GM12891 (cell line): ENCODE measurements at regions not wholly inside any gene's neighbourhood (a gene's known extent, or its start where the extent isn't known, plus 50 kb on each side); places are given as distances from the start of the nearest gene placed in this dataset.

Experiments
- POLR2A ChIP-seq: IDR thresholded peaks from 2 replicates; pipeline ENCODE4 v1.6.1; 2011; ENCODE audit warnings: low read depth, low read length, control low read depth
- POLR2AphosphoS5 ChIP-seq: IDR thresholded peaks from 2 replicates; pipeline ENCODE4 v1.6.1; 2011; ENCODE audit warnings: low read depth, low read length, control low read depth
- POU2F2 ChIP-seq: IDR thresholded peaks from 2 replicates; pipeline ENCODE4 v1.6.1; 2011; ENCODE audit warnings: low read depth, mild to moderate bottlenecking, control low read depth, low read length, moderate library complexity
- TAF1 ChIP-seq: IDR thresholded peaks from 2 replicates; pipeline ENCODE4 v1.6.1; 2011; ENCODE audit warnings: low read depth, low read length, control low read depth

GRCh38 chr2:5826979-5827655 is 134.9 kb downstream of the SOX11 start:
- TF ChIP-seq POLR2A (no peak), POLR2AphosphoS5 (no peak), POU2F2 (no peak), TAF1 (no peak)
